Superior temporal gyrus (tissue), 1 donor: ENCODE measurements at regions not wholly inside any gene's neighbourhood (a gene's known extent, or its start where the extent isn't known, plus 50 kb on each side); places are given as distances from the start of the nearest gene placed in this dataset.

Experiments used
- DNase-seq: peaks from one replicate; pipeline ENCODE4 v3.0.0-alpha.2; 2016; ENCODE audit errors: extremely low spot score

GRCh38 chr2:120828829-120829632, 93.4 kb downstream of the GLI2 start:
- no peak for DNase-seq

DNA sequence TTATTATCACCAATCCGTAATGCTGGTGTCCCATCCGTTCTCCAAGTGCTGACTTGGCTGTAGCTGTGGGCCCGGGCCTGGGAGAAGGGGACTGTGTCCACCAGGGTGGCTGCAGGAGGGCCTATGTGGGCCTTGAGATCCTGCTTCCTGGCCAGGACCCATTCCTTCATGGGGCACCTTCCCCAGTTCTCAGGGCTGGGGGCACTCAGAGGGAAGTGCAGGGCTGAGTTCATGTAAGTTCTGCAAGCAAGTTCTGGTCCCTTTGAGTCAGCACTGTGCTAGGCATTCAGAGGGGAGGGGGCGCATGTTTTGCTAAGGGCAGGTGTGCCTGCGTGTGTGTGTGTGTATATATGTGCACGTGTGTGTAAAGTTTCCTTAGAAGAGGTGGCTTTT, 94.0 kb downstream of the GLI2 start:
- no peak for DNase-seq

- no peak for DNase-seq
Measured at GRCh38 chr2:120830096-120830830, 94.6 kb downstream of the GLI2 start.

- DNase-seq, result no peak
Measured at GRCh38 chr2:120831086-120831485, 95.4 kb downstream of the GLI2 start.

- DNase-seq, result no peak
Measured at GRCh38 chr2:120831891-120832290, 96.2 kb downstream of the GLI2 start.

GRCh38 chr2:120832296-120833070, 96.8 kb downstream of the GLI2 start:
- no peak for DNase-seq

DNA sequence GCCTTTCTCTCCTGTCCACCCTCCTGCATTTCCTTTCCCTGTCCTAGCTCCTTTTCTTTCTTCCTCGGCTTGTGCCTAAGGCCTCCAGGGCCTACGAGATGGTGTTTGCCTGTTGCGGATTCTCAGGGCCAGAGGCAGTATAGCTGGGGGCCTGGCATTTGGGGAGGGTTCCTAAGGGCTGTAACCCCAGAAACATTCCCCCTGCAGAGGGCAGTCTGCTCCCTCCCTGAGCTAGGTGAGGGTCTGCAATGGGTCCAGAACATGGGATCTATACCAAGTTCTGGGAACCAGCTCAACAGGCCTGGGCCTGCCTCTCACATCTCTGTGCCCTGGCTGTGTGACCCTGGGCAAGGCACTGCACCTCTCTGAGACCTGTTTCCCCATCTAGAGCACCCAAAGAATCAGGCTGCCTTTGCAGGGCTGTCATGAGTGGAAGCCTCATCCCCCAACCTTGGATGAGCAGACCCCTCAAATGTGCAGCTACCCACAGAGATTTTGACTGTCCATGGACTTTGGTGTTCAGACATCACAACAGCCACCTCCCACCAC, 97.5 kb downstream of the GLI2 start:
- no peak for DNase-seq

DNA sequence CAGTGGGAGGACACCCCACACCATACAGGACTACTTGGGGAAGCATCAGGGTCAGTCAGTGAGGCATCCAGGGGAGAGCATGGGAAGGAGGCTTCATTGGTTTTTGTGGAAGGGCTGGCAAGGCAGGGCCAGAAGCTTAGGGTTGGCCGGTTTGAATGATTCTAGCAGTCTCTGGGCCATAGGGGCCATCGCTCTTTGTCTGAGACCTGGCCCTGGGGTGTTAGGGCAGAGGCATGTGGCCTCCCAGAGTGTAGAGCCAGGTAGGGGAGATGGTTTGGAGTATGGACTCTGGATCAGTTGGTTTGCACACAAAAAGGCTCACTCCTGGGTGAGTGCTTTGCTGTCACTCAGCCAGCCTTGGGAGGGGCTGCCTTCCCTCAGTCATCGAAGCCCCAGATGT, 98.5 kb downstream of the GLI2 start:
- no peak for DNase-seq

DNA sequence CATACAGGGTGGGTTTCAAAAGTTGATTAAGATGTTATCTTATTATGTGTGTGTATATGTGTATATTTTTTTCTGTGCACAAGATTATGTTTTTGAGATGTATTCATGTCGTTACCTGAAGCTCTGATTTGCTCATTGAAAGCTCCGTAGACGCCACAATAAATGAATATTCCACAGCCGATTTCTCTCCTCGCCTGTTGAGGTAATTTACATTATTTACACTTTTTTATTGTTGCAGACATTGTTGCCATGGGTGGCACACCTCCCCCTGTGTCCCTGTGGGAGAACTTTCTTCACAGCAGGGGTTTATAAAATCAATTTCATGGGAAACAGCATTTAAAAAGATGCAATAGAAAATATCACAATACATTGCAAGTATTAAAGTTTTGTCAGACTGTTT, 100.6 kb downstream of the GLI2 start:
- no peak for DNase-seq

DNA sequence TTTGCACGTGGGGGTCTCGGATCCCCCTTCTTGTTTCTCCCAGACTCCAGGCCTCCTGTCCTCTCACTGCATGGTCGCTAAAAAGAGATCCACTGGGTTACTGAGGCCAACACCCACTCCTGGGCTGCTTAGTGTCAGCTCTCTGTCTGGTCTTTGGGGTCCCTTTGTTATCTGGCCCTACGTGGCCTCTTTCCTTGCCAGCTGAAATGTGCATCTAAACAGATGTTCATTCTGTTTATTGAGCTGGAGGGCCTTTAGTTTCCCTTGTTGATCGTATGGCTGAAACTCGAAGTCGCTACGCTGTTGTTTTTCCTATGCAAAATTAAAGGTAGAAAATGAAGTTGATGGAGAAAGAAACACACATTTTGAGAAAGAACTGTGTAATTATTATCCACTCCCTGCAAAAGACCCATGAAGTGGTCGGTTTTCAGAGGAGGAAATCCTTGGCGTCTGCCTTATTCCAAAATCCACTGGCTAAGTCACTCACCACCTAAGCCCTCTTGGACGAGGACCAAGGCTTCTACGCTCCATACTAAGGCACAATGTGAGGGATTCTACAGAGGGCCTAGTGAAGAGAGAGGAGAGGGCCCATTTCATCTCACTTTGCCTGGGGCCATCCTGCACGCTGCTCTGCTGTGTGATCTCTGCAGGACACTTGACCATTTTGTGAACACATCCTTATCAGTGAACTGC, 105.3 kb downstream of the GLI2 start:
- no peak for DNase-seq

GRCh38 chr2:120842456-120843439, 107.1 kb downstream of the GLI2 start:
- DNase-seq, result no peak

DNA sequence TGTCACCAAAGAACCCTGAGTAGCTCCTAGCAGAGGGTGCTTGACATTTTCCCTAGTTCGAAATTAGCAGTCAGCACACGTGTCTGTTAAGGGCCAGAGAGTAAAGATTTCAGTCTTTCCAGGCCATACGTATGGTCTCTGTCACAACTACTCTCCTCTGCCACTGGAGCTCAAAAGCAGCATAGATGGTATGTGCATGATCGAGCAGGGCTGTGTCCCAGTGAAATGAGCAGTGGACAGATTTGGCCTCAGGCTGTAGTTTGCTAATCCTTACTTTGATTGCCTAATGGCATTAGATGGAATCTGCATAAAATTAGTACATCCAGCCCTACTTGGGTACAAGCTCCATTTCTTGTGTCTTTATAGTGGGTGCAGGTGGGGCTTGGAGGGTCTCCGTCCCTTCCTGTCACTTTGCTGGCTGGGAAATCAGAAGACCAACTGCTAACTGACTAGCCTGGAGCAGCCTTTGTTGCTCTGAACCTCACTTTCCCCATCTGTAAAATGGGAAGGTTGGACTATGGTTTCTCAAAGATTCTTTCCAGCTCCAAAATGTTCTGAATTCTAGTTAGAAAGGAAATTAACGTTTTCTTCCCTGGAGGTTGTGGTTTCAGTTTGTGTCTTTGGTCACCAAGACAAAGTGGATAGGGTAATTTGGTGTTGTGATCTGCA, 108.5 kb downstream of the GLI2 start:
- DNase-seq, result no peak

DNA sequence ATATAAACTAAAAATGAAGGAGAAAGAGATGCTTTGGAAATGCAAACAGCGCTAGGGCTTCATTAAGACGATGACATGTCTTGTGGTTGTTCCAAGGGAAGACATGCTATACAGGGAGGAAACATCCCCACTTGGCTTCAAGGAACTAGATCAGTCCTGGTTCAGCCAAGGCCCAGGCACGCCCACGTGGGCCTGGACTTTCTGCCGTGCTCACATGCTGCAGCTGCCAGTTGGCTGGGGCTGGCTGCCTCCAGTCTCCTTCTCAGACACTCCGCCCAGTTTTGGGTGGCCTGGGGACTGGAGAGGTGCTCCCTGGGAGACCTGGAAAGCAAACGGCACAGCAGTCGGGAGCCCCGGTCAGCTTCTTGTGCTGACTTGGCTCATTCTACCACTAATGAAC, 109.6 kb downstream of the GLI2 start:
- no peak for DNase-seq

DNA sequence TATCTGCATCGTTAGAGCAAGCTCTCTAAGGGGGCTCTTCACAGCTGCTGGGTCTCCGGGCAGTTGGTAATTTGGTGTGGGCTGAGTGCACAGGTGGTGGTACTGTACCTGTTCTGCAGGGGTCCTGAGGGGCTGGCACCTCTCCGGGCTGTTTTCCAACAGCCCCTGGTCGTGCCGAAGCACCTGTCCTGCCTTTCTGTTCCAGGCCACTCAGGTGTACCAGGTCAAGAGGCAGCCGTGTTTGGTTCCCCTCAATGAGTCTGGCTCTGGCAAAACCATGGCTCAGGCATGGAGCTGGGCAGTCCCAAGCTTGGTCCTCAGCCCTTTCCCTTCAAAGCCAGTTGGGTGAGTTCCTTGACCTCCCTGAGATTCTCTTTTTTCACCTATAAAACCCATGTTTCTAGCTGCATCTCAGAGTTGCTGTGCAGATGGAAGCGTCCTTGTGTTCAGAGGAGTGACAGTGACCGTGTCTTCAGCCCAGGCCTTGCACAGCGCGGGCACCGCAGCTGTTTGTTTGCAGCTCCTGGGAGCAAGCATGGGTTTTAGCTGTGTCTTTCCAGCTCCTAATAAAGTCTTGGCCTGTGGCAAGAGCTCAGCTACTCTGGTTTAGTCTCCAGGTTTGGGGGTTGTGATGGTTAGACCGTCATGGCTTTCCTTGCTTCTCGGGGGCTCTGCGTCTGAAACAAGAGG, 110.9 kb downstream of the GLI2 start:
- no peak for DNase-seq

DNA sequence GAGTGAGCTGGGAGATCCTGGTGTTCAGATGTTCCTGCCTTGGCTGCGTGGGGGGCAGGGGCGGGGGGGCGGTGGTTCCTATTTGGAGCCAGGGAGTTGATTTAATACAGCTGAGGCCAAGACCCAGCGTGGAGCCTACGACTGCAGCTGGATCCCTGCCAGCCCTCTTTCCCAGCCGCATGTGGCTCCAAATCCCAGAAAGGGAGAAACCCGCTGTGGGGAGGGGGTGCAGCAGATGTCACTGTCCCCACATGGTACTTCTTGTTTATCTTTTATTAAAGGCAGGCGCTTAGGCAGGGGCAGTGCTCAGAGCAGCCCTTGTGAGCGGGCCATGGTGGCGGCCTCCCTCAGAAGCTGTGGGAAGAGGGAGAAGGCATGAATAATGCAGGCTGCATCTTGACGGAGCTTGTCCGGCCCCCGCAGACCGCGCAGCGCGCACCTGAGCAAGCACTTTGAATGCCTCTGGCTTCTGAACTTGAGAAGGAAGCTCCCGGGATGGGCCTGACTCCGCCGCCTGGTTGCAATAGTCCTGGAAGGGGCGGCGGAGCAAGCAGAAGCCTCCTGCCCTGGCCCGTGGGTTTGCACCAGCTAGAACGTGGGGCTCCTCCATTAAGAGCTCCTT, 112.1 kb downstream of the GLI2 start:
- DNase-seq, result no peak

DNA sequence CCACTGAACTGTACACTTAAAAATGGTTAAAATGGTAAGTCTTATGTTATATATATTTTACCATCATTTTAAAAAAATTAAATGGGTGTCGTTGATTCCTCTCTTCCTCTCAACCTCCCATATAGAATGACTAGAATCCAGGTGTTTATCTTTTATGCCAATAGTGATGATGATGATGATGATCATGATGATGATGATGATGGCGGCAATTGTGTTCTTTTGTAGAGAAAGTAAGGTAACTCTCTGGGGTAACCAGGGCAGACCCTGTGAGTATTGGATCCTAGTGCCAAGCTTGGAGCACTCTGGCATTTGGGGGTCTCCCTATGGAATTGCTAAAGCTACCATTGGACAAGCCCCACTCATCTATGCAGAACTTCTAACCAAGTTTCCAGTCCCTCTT, 113.6 kb downstream of the GLI2 start:
- no peak for DNase-seq

DNA sequence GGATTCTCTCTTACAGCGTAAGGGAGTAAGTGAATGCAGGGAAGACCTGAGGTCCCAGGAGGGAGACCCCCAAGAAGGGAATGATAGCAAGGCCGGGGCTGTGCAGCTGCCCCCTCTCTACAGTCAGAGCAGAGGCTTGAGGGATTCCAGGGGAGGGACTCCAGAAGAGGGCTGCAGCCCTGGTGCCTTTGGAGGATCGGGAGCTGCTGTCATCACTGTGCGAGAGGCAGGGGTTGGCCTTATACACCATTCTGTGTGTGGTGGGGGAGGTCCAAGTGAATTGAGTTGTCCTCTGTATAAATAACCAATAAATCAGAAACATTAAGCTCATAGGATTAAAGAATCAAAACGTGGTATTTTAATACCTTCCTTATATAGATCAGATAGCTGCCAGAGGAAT, 114.9 kb downstream of the GLI2 start:
- DNase-seq, result no peak

DNA sequence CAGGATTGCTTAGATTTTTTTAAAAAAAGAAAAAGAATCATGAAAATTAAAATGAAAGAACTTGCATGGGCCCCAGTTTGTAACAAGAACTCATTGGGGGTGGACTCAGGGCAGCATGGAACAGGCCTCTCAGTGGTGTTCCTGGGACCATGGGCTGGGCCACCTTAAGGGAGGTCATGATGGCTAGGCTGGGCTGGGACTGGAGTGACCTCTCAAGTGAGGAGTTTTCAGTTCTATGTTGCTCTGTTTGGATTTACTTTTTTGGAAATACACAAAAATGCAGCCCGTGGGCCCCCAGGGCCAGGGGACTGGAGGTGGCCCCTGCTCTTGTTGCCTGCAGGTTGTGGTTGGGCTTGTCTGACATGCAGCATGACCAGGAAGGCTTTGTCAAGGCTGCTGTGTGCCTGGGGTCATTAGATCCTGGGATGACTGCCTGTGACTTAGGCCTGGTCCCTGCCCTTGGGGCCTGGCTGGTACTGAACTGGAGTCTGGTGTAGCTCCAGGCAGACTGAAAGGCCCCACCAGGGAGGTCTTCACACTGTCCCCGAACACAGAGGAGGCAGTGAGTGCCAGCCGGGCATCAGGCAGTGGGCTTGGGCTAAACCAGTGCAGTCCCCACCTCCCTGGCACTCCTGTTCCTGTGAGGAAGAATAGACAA, 115.6 kb downstream of the GLI2 start:
- no peak for DNase-seq
